ACC112 (cell line): ENCODE measurements at regions not wholly inside any gene's neighbourhood (a gene's known extent, or its start where the extent isn't known, plus 50 kb on each side); places are given as distances from the start of the nearest gene placed in this dataset.

Experiments
- H2AFZ ChIP-seq: fragments of 200-600 bp; sonication (generic); one replicate; pipeline ENCODE4 v1.6.0; 2017; ENCODE audit warnings: antibody characterized with exemption, low read length; ENCODE audit not compliant: unreplicated experiment
- H3K27ac ChIP-seq: fragments of 200-600 bp; sonication (generic); 2 replicates; pipeline ENCODE4 v1.5.1; 2014; ENCODE audit warnings: low read depth, mild to moderate bottlenecking, antibody characterized with exemption, low read length, moderate library complexity
- H3K27me3 ChIP-seq: fragments of 200-600 bp; sonication (generic); 2 replicates; pipeline ENCODE4 v1.6.1; 2014; ENCODE audit warnings: mild to moderate bottlenecking, antibody characterized with exemption, low read length, moderate library complexity, mixed read lengths; ENCODE audit not compliant: insufficient read depth
- H3K36me3 ChIP-seq: fragments of 200-600 bp; sonication (generic); 2 replicates; pipeline ENCODE4 v1.6.1; 2016; ENCODE audit warnings: mild to moderate bottlenecking, antibody characterized with exemption, low read length, moderate library complexity, mixed read lengths; ENCODE audit not compliant: insufficient read depth
- H3K4me1 ChIP-seq: fragments of 200-600 bp; sonication (generic); one replicate; pipeline ENCODE4 v1.6.1; 2016; ENCODE audit warnings: low read length, mixed read lengths; ENCODE audit not compliant: insufficient read depth, unreplicated experiment, control insufficient read depth
- H3K4me3 ChIP-seq: fragments of 200-600 bp; sonication (generic); 2 replicates; pipeline ENCODE4 v1.5.1; 2014; ENCODE audit warnings: mild to moderate bottlenecking, low read depth, low read length
- H3K79me2 ChIP-seq: fragments of 200-600 bp; sonication (generic); one replicate; pipeline ENCODE4 v1.6.0; 2016; ENCODE audit warnings: low read length; ENCODE audit not compliant: control insufficient read depth, unreplicated experiment, insufficient read depth

DNA sequence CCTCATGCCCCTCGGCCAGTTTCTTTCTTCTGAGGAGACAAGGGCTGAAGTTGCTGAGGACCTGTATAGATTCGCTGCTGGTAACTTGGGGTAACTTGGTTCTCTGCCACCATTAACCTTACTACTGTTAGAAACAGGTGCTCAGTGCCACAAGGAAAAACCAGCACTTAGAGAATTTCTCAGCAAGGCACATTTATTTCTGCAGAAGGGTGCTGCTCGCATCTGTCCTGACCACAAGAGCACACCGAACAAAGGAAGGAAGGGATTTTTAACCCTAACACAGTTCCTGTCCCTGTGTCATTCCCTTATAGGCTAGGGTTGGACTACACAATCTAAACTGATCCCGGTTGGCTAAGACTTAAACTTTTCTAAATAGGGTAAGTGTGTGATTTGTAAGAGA, 154.1 kb downstream of the SOCS6 start:
- Histone ChIP-seq H3K4me3 (no peak overlapping the region), H3K79me2 (no peaks in the 10 kb centered on the region), H3K27me3 (no peaks in the 10 kb centered on the region), H2AFZ (no peak overlapping the region), H3K27ac (no peak overlapping the region), H3K36me3 (no peaks in the 10 kb centered on the region), H3K4me1 (no peaks in the 10 kb centered on the region)

DNA sequence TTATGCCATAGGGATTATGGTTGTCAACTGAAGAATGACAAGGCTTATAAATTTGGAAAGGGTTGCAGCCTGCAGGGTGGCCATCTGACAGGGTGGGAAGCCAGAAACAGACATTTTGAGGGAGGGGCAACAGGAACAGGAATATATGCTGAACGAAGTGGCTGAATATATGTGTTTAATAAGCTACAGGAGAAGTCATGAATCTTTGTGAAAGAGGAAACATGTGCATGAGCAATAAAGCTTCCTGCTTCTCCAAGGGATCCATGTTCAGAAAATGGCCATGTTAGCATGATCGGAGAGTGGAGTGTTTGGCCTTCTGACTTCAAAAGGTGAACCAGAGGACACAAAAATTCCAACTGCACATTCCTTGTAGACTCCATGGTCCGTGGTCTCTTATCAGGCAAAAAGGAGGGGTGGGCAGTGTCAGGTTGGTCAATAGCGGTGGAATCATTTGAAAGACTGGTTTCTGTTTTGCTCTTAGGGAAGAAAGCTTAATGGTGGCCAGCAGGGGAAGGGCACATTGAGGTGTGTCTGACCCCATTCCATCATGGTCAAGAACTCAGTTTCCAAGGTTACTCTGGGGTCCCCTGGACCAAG, 144.1 kb downstream of the SOCS6 start:
- H2AFZ ChIP-seq: peak overlapping the region; percentile 58
- no peak overlapping the region for H3K27ac ChIP-seq
- H3K4me1 ChIP-seq: peaks cover 3% of the 10 kb centered on the region

DNA sequence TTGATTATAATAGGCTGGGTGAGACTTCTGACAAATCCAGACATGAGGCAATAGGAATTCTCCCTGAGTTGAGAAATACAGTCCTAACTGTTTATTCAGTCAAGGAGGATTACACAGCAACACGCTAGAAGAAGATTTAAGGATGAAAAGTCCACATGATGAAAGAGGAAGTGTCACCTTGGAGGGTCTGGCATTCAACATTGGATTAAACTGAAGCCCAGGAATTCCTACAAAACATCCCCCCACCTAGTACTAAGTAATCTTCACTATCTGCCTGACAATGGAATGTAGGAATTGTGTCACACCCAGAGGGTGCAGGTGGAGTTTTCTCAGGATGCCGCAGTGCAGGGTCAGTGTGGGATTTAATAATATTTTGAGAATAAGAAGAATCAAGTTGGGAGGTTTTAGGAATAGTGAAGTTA, 142.4 kb downstream of the SOCS6 start:
- no peaks in the 10 kb centered on the region for H3K27me3 ChIP-seq
- H3K27ac ChIP-seq: no peak overlapping the region
- no peaks in the 10 kb centered on the region for H3K79me2 ChIP-seq
- no peaks in the 10 kb centered on the region for H3K36me3 ChIP-seq
- H2AFZ ChIP-seq: no peak overlapping the region
- peaks cover 3% of the 10 kb centered on the region for H3K4me1 ChIP-seq
- H3K4me3 ChIP-seq: no peak overlapping the region

More for the DNA sequence above, 144.1 kb downstream of the SOCS6 start:
- no peaks in the 10 kb centered on the region for H3K27me3 ChIP-seq
- no peak overlapping the region for H3K4me3 ChIP-seq
- no peaks in the 10 kb centered on the region for H3K79me2 ChIP-seq
- no peaks in the 10 kb centered on the region for H3K36me3 ChIP-seq

DNA sequence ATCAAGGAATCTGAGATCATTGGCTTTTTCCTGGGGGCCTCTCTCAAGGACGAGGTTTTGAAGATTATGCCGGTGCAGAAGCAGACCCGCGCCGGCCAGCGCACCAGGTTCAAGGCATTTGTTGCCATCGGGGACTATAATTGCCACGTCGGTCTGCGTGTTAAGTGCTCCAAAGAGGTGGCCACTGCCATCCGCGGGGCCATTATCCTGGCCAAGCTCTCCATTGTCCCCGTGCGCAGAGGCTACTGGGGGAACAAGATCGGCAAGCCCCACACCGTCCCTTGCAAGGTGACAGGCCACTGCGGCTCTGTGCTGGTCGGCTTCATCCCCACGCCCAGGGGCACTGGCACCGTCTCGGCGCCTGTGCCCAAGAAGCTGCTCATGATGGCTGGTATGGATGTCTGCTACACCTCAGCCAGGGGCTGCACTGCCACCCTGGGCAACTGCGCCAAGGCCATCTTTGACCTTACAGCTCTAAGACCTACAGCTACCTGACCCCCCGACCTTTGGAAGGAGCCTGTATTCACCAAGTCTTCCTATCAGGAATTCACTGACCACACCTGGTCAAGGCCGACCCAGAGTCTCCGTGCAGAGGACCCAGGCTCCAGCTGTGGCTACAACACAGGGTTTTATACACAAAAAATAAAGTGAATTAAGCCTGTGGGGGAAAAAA, 141.8 kb downstream of the SOCS6 start:
- Histone ChIP-seq H3K4me1 (peaks cover 3% of the 10 kb centered on the region), H2AFZ (no peak overlapping the region), H3K4me3 (no peak overlapping the region), H3K27me3 (no peaks in the 10 kb centered on the region), H3K79me2 (no peaks in the 10 kb centered on the region), H3K27ac (no peak overlapping the region), H3K36me3 (no peaks in the 10 kb centered on the region)

DNA sequence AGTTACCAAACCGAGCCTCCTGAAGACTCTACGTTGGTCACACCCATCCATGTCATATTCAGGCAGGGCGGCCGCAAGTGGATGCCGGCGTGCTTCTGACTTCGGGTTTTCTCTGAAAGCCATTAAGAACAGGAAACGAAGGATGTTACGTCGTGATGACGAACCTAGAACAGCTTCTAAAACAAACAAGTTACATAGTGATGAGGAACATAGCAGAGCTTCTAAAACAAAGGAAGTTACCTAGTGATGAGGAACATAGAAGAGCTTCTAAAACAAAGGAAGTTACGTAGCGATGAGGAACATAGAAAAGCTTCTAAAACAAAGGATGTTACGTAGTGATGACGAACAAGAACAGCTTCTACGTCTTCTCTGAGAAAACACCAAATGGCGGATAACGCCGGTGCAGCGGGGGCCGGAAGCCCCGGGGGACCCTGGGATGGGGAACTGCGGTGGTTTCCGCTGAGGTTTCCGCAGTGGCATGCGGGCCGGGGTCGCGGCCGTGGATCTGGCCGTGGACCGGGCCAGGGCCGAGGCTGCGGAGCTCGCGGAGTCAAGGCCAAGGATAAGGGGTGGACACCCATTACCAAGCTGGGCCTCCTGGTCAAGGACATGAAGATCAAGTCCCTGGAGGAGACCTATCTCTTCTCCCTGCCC, 141.1 kb downstream of the SOCS6 start:
- Histone ChIP-seq H3K36me3 (no peaks in the 10 kb centered on the region), H3K4me3 (no peak overlapping the region), H3K79me2 (no peaks in the 10 kb centered on the region), H2AFZ (no peak overlapping the region), H3K27ac (no peak overlapping the region), H3K27me3 (no peaks in the 10 kb centered on the region), H3K4me1 (peaks cover 3% of the 10 kb centered on the region)

DNA sequence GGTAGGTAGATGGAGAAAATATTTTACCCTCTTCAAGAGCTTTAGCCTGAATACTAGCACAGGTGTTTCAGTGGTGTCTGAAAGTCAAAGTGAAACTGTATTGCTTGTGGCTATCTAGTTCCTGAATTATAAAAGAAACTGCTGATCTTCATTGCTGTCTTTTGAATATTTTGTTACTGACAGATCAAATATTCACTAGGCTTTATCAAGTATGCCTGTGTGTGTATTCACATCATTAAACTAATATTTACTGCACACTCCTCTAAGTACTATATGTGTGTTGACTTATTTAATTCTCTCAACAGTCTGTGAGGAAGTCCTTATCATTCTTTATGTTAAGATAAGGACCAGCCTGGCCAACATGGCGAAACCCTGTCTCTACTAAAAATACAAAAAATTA, 139.6 kb downstream of the SOCS6 start:
- Histone ChIP-seq H3K4me1 (peaks cover 10% of the 10 kb centered on the region), H2AFZ (no peak overlapping the region), H3K4me3 (no peak overlapping the region), H3K36me3 (no peaks in the 10 kb centered on the region), H3K27ac (no peak overlapping the region), H3K79me2 (no peaks in the 10 kb centered on the region), H3K27me3 (no peaks in the 10 kb centered on the region)

DNA sequence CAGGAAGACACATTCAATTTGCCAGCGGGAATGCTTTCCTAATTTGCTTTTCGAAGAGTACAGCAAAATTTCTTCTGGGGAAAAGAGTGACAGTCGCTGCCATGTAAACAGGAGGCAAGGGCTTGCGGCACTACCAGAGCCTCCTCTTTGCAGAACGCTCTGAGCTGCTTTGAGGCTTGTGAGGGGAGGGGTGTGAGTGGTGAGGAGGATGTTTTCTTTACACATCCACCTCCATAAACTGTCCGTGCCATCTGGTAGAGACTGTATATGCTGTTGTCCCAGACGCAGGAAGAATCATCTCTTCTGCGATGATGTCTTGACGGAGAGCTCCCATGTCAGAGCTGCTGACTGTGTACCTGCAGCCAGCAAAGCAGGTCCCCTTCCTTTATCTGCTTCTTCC, 138.0 kb downstream of the SOCS6 start:
- Histone ChIP-seq H3K79me2 (no peaks in the 10 kb centered on the region), H3K27me3 (no peaks in the 10 kb centered on the region), H3K36me3 (no peaks in the 10 kb centered on the region), H3K27ac (no peak overlapping the region), H3K4me1 (peaks cover 23% of the 10 kb centered on the region), H2AFZ (no peak overlapping the region), H3K4me3 (no peak overlapping the region)

DNA sequence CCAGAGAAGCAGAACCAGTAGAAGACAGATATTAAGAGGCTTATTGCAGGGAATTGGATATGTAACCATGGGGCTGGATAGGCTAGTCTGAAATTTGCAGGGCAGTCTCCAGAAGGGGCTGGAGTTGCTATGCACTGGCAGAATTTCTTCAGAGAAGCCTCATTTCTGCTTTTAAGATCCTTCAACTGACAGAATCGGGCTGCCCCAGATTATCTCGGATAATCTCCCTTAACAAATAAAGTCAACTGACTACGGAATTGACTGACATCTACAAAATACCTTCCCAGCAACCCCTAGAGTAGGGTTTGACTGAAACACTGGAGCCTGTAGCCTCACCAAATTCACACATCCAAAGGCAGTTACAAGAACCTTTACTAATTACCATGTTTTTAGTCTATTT, 136.4 kb downstream of the SOCS6 start:
- H3K36me3 ChIP-seq: no peaks in the 10 kb centered on the region
- H2AFZ ChIP-seq: no peak overlapping the region
- peaks cover 36% of the 10 kb centered on the region for H3K4me1 ChIP-seq
- no peak overlapping the region for H3K27ac ChIP-seq
- no peaks in the 10 kb centered on the region for H3K27me3 ChIP-seq
- no peak overlapping the region for H3K4me3 ChIP-seq
- no peaks in the 10 kb centered on the region for H3K79me2 ChIP-seq

DNA sequence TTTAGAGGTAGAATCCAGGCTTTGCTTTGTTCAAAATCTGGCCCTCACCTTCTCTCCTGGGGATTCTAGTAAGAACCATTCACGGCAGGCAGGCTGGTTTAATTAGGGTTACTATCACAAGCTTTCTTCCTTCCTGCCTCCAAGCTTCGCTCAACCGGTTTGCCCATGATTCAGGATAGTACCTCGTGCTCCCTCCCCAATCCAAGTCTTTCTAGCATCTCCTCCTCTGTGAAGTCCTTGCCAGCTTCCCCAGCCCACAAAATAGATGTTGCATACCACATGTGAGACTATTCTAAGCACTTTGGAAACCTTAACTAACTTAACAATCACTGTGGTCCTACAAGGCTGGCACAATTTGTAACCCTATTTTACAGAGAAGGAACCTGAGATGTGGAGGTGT, 135.1 kb downstream of the SOCS6 start:
- Histone ChIP-seq H3K27me3 (no peaks in the 10 kb centered on the region), H3K79me2 (no peaks in the 10 kb centered on the region), H3K36me3 (no peaks in the 10 kb centered on the region), H2AFZ (peak overlapping the region; percentile 5), H3K4me1 (peaks cover 48% of the 10 kb centered on the region), H3K4me3 (no peak overlapping the region), H3K27ac (no peak overlapping the region)

DNA sequence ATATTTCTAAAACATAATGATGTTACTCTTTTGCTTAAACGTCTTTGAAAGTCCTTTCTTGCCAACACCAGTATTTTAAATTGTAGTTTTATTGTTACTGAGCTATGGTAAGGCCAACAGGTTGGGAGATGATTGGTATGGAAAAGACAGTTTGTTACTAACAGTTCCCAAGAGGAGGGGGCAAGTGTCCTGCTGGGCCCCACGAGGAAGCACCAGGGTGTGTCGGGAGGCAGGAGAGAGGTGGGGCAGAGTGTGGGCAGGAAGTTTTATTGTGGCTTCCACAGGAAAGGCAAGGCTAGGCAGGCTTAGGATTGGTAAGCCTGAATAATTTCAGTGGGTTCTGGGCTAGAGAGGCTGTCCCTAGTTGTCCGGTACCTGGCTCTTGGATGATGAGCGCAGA, 134.3 kb downstream of the SOCS6 start:
- no peak overlapping the region for H2AFZ ChIP-seq
- peaks cover 51% of the 10 kb centered on the region for H3K4me1 ChIP-seq
- no peaks in the 10 kb centered on the region for H3K36me3 ChIP-seq
- H3K27me3 ChIP-seq: no peaks in the 10 kb centered on the region
- peak overlapping the region; percentile 98 for H3K27ac ChIP-seq
- H3K4me3 ChIP-seq: no peak overlapping the region
- no peaks in the 10 kb centered on the region for H3K79me2 ChIP-seq
